Astrocyte (in vitro differentiated cells and primary cell): ENCODE measurements at regions not wholly inside any gene's neighbourhood (a gene's known extent, or its start where the extent isn't known, plus 50 kb on each side); places are given as distances from the start of the nearest gene placed in this dataset.

ENCODE experiments used
- DNase-seq: peaks from one replicate; pipeline ENCODE4 v3.0.0-alpha.2; 2010; ENCODE audit warnings: low read depth
- FAIRE-seq: peaks from 2 replicates; lab custom pipeline; 2011; peaks lifted over from hg19 to GRCh38; lab: Jason Lieb, UNC
- H2AFZ ChIP-seq: 2 replicates; pipeline ENCODE4 v1.6.0; 2012; ENCODE audit warnings: low read depth, low read length, inconsistent platforms
- H3K27ac ChIP-seq: 2 replicates; pipeline ENCODE4 v1.5.1; 2011; ENCODE audit warnings: low read depth, low read length, inconsistent platforms
- H3K27me3 ChIP-seq: 2 replicates; pipeline ENCODE4 v1.6.0; 2011; ENCODE audit warnings: low read length, inconsistent platforms; ENCODE audit not compliant: insufficient read depth
- H3K36me3 ChIP-seq: 2 replicates; pipeline ENCODE4 v1.5.1; 2011; ENCODE audit warnings: low read length, inconsistent platforms; ENCODE audit not compliant: insufficient read depth
- H3K4me1 ChIP-seq: 2 replicates; pipeline ENCODE4 v1.5.1; 2011; ENCODE audit warnings: low read length, inconsistent platforms; ENCODE audit not compliant: insufficient read depth
- H3K4me2 ChIP-seq: 2 replicates; pipeline ENCODE4 v1.6.0; 2012; ENCODE audit warnings: low read length, inconsistent platforms
- H3K4me3 ChIP-seq: 2 replicates; pipeline ENCODE4 v1.5.1; 2011; ENCODE audit warnings: low read depth, mild to moderate bottlenecking, low read length, inconsistent platforms; ENCODE audit not compliant: insufficient read depth
- H3K79me2 ChIP-seq: 2 replicates; pipeline ENCODE4 v1.6.0; 2012; ENCODE audit warnings: mild to moderate bottlenecking, low read length, inconsistent platforms; ENCODE audit not compliant: insufficient read depth
- H3K9ac ChIP-seq: 2 replicates; pipeline ENCODE4 v1.6.0; 2012; ENCODE audit warnings: mild to moderate bottlenecking, low read length, inconsistent platforms
- H3K9me3 ChIP-seq: 2 replicates; pipeline ENCODE4 v1.5.1; 2012; ENCODE audit warnings: low read depth, mild to moderate bottlenecking, low read length, inconsistent platforms; ENCODE audit not compliant: insufficient read depth
- H4K20me1 ChIP-seq: 2 replicates; pipeline ENCODE4 v1.6.0; 2012; ENCODE audit warnings: low read length, inconsistent platforms; ENCODE audit not compliant: insufficient read depth
- H3K27ac Mint-ChIP-seq: one replicate; pipeline ENCODE4 v1.8.0; 2021; ENCODE audit warnings: mild to moderate bottlenecking, mixed read lengths; ENCODE audit not compliant: unreplicated experiment
- H3K27me3 Mint-ChIP-seq: one replicate; pipeline ENCODE4 v1.8.0; 2021; ENCODE audit warnings: low read depth, mixed read lengths; ENCODE audit not compliant: unreplicated experiment
- H3K36me3 Mint-ChIP-seq: one replicate; pipeline ENCODE4 v1.8.0; 2021; ENCODE audit warnings: low read depth, mixed read lengths; ENCODE audit not compliant: unreplicated experiment
- H3K4me1 Mint-ChIP-seq: one replicate; pipeline ENCODE4 v1.8.0; 2021; ENCODE audit warnings: low read depth, mixed read lengths; ENCODE audit not compliant: unreplicated experiment
- H3K4me3 Mint-ChIP-seq: one replicate; pipeline ENCODE4 v1.8.0; 2021; ENCODE audit warnings: mild to moderate bottlenecking, moderate library complexity, mixed read lengths; ENCODE audit not compliant: unreplicated experiment
- H3K9me3 Mint-ChIP-seq: one replicate; pipeline ENCODE4 v1.8.0; 2021; ENCODE audit warnings: mild to moderate bottlenecking, mixed read lengths; ENCODE audit not compliant: unreplicated experiment
- EZH2 ChIP-seq: IDR thresholded peaks from 2 replicates; pipeline ENCODE4 v1.6.1; 2012; ENCODE audit warnings: mild to moderate bottlenecking, low read length, inconsistent platforms; ENCODE audit not compliant: insufficient read depth
- TF ChIP-seq, protein P1 (sequence below): IDR thresholded peaks from 2 replicates; pipeline ENCODE4 v1.5.1; 2011; ENCODE audit warnings: low read depth, mild to moderate bottlenecking, inconsistent platforms, low read length, moderate library complexity; ENCODE audit not compliant: insufficient read depth

- H3K9me3 ChIP-seq: no peaks in the 10 kb centered on the region
- FAIRE-seq: no peak
Measured at GRCh38 chr3:194279701-194280360, 71.3 kb downstream of the CPN2 start.

DNA sequence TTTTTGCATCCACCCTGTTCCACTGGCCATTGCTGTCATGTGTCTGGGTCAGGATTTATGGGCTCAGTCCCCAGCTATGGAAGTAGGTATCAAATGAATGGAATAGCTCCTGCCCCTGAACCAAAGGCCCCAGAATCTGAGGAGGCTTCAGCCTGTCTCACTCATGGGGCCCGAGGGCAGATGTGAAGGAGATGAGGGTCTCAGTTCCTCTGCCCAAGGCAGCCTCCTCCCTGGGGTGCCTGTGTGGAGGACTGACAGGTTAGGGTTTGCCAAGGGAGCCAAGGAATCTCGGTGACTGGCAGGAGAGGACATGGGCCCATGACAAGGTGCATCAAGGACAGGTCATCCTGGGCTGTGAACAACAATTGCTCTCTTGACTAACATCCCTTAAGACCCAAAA, 70.4 kb downstream of the CPN2 start:
- Mint-ChIP-seq H3K9me3 (peaks cover 5% of the 10 kb centered on the region), H3K4me1 (no peaks in the 10 kb centered on the region), H3K27me3 (peaks cover 65% of the 10 kb centered on the region), H3K4me3 (no peak overlapping the region), H3K27ac (no peak overlapping the region), H3K36me3 (no peaks in the 10 kb centered on the region)
- Histone ChIP-seq H4K20me1 (no peaks in the 10 kb centered on the region), H3K79me2 (no peaks in the 10 kb centered on the region), H3K4me2 (no peak overlapping the region), H3K4me1 (peaks cover 27% of the 10 kb centered on the region), H3K9ac (no peak overlapping the region), H3K9me3 (no peaks in the 10 kb centered on the region), H3K27me3 (peaks cover 9% of the 10 kb centered on the region), H2AFZ (no peak overlapping the region), H3K36me3 (no peaks in the 10 kb centered on the region), H3K27ac (no peak overlapping the region), H3K4me3 (no peak overlapping the region)
- no peak for TF ChIP-seq EZH2
- TF ChIP-seq, protein P1, sequence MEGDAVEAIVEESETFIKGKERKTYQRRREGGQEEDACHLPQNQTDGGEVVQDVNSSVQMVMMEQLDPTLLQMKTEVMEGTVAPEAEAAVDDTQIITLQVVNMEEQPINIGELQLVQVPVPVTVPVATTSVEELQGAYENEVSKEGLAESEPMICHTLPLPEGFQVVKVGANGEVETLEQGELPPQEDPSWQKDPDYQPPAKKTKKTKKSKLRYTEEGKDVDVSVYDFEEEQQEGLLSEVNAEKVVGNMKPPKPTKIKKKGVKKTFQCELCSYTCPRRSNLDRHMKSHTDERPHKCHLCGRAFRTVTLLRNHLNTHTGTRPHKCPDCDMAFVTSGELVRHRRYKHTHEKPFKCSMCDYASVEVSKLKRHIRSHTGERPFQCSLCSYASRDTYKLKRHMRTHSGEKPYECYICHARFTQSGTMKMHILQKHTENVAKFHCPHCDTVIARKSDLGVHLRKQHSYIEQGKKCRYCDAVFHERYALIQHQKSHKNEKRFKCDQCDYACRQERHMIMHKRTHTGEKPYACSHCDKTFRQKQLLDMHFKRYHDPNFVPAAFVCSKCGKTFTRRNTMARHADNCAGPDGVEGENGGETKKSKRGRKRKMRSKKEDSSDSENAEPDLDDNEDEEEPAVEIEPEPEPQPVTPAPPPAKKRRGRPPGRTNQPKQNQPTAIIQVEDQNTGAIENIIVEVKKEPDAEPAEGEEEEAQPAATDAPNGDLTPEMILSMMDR: no peak
- FAIRE-seq: no peak
- no peak for DNase-seq

More at GRCh38 chr3:194279701-194280360, 71.3 kb downstream of the CPN2 start:
- Histone ChIP-seq H2AFZ (no peak overlapping the region), H3K4me1 (peaks cover 20% of the 10 kb centered on the region), H3K4me2 (no peak overlapping the region), H3K4me3 (no peak overlapping the region), H3K9ac (no peak overlapping the region), H3K27ac (no peak overlapping the region), H3K36me3 (no peaks in the 10 kb centered on the region), H4K20me1 (no peaks in the 10 kb centered on the region), H3K79me2 (no peaks in the 10 kb centered on the region), H3K27me3 (peaks cover 9% of the 10 kb centered on the region)
- Mint-ChIP-seq H3K36me3 (no peaks in the 10 kb centered on the region), H3K4me1 (peaks cover 6% of the 10 kb centered on the region), H3K9me3 (peaks cover 5% of the 10 kb centered on the region), H3K27ac (no peak overlapping the region), H3K27me3 (peaks cover 70% of the 10 kb centered on the region), H3K4me3 (no peak overlapping the region)
- TF ChIP-seq EZH2: no peak
- TF ChIP-seq, protein P1: no peak
- no peak for DNase-seq

GRCh38 chr3:194281306-194281705, 69.8 kb downstream of the CPN2 start:
- DNase-seq: no peak
- H3K36me3 Mint-ChIP-seq: no peaks in the 10 kb centered on the region

More at GRCh38 chr3:194281306-194281705, 69.8 kb downstream of the CPN2 start:
- TF ChIP-seq EZH2: no peak
- TF ChIP-seq, protein P1: no peak
- Mint-ChIP-seq H3K4me3 (no peak overlapping the region), H3K27me3 (peaks cover 62% of the 10 kb centered on the region), H3K4me1 (no peaks in the 10 kb centered on the region), H3K9me3 (peaks cover 5% of the 10 kb centered on the region), H3K27ac (no peak overlapping the region)
- Histone ChIP-seq H4K20me1 (no peaks in the 10 kb centered on the region), H3K9me3 (no peaks in the 10 kb centered on the region), H3K4me3 (no peak overlapping the region), H2AFZ (no peak overlapping the region), H3K9ac (no peak overlapping the region), H3K27ac (no peak overlapping the region), H3K79me2 (no peaks in the 10 kb centered on the region), H3K4me2 (no peak overlapping the region), H3K36me3 (no peaks in the 10 kb centered on the region), H3K27me3 (peaks cover 12% of the 10 kb centered on the region), H3K4me1 (peaks cover 29% of the 10 kb centered on the region)
- no peak for FAIRE-seq
